B cell (primary cell): ENCODE measurements at regions not wholly inside any gene's neighbourhood (a gene's known extent, or its start where the extent isn't known, plus 50 kb on each side); places are given as distances from the start of the nearest gene placed in this dataset.

ENCODE experiments used
- ATAC-seq: fragments of 200-7000 bp; cut with Tn5 transposase; one replicate; pipeline ENCODE4 v1.10.0; 2021; ENCODE audit warnings: low read depth, mild to moderate bottlenecking, moderate number of reproducible peaks, moderate library complexity
- CTCF ChIA-PET: fragments of 350-600 bp; sonication (Branson Sonifier 250); formaldehyde crosslinking; loops from one replicate; lab custom pipeline; 2021; ENCODE audit warnings: antibody characterized with exemption, inconsistent platforms; lab: Charles Lee
- POLR2A ChIA-PET: fragments of 350-600 bp; sonication (Branson Sonifier 250); formaldehyde crosslinking; loops from one replicate; lab custom pipeline; 2021; ENCODE audit warnings: antibody characterized with exemption; lab: Charles Lee
- DNase-seq: peaks from one replicate; pipeline ENCODE4 v3.0.0; 2013
- H2AFZ ChIP-seq: 2 replicates; pipeline ENCODE4 v1.6.1; 2012; ENCODE audit warnings: mild to moderate bottlenecking, low read depth, low read length; ENCODE audit not compliant: insufficient read depth, poor library complexity, severe bottlenecking
- H3K27ac ChIP-seq, 2 donors: 1 replicate in 1 of 2; 2 replicates in 1 of 2; pipeline ENCODE4 v1.5.1; 2012 to 2013; ENCODE audit warnings: low read length in 2 of 2, mild to moderate bottlenecking in 2 of 2, moderate library complexity in 1 of 2
- H3K27me3 ChIP-seq, 4 experiments: fragments of 200-600 bp in 1 of 4; sonication (generic) in 1 of 4; replicated peaks in 1 of 4; 1 replicate in 2 of 4; 2 replicates in 2 of 4; pipeline versions ENCODE4 v1.6.1 to v1.7.0; 2013 to 2016; ENCODE audit warnings: low read length in 3 of 4, mild to moderate bottlenecking in 2 of 4, mixed read lengths in 1 of 4, moderate library complexity in 1 of 4; ENCODE audit not compliant: insufficient read depth in 4 of 4, control insufficient read depth in 3 of 4; ENCODE audit errors: control extremely low read depth in 1 of 4
- H3K36me3 ChIP-seq, 2 experiments: replicated peaks in 1 of 2; 1 replicate in 1 of 2; 2 replicates in 1 of 2; pipeline versions ENCODE4 v1.6.1 to v1.7.1; 2013; ENCODE audit warnings: low read length in 1 of 2; ENCODE audit not compliant: insufficient read depth in 2 of 2, control insufficient read depth in 1 of 2; ENCODE audit errors: control extremely low read depth in 1 of 2, extremely low read depth in 1 of 2
- H3K4me1 ChIP-seq, 2 donors: fragments of 200-600 bp in 1 of 2; sonication (generic) in 1 of 2; 1 replicate in 1 of 2; 2 replicates in 1 of 2; pipeline versions ENCODE4 v1.5.1 to v1.6.1; 2013 to 2017; ENCODE audit warnings: low read length in 2 of 2; ENCODE audit not compliant: control insufficient read depth in 2 of 2, insufficient read depth in 2 of 2
- H3K4me2 ChIP-seq: replicated peaks from 2 replicates; pipeline ENCODE3; 2012; ENCODE audit warnings: mild to moderate bottlenecking, low read depth, low read length; ENCODE audit not compliant: poor library complexity, severe bottlenecking
- H3K4me3 ChIP-seq, 5 experiments: fragments of 200-600 bp in 1 of 5; sonication (generic) in 1 of 5; 1 replicate in 3 of 5; 2 replicates in 2 of 5; pipeline versions ENCODE4 v1.5.1 to v1.7.0; 2011 to 2016; ENCODE audit warnings: low read length in 4 of 5, mild to moderate bottlenecking in 4 of 5, low read depth in 2 of 5, control low read depth in 1 of 5, moderate library complexity in 1 of 5; ENCODE audit not compliant: insufficient read depth in 1 of 5; ENCODE audit errors: control extremely low read depth in 1 of 5, extremely low read depth in 1 of 5
- H3K79me2 ChIP-seq: fragments of 200-600 bp; sonication (generic); one replicate; pipeline ENCODE4 v1.6.0; 2016; ENCODE audit warnings: low read length; ENCODE audit not compliant: control insufficient read depth, insufficient read depth
- H3K9ac ChIP-seq: fragments of 200-600 bp; sonication (generic); 2 replicates; pipeline ENCODE4 v1.6.1; 2017; ENCODE audit warnings: mild to moderate bottlenecking, low read length, moderate library complexity
- H3K9me3 ChIP-seq, 3 donors: one replicate each; pipeline versions ENCODE4 v1.6.1 to v1.7.1; 2013; ENCODE audit warnings: low read length in 2 of 3; ENCODE audit not compliant: control insufficient read depth in 2 of 3, insufficient read depth in 1 of 3; ENCODE audit errors: control extremely low read depth in 1 of 3
- H4K20me1 ChIP-seq: 2 replicates; pipeline ENCODE4 v1.6.0; 2012; ENCODE audit warnings: mild to moderate bottlenecking, low read length; ENCODE audit not compliant: insufficient read depth, control insufficient read depth, poor library complexity, severe bottlenecking
- H3K27ac Mint-ChIP-seq: one replicate; pipeline ENCODE4 v1.8.0; 2021; ENCODE audit warnings: mixed read lengths
- H3K27me3 Mint-ChIP-seq: one replicate; pipeline ENCODE4 v1.8.0; 2021; ENCODE audit warnings: mixed read lengths
- H3K4me1 Mint-ChIP-seq: one replicate; pipeline ENCODE4 v1.8.0; 2021; ENCODE audit warnings: mixed read lengths
- H3K4me3 Mint-ChIP-seq: one replicate; pipeline ENCODE4 v1.8.0; 2021; ENCODE audit warnings: mixed read lengths
- H3K9me3 Mint-ChIP-seq: one replicate; pipeline ENCODE4 v1.8.0; 2022; ENCODE audit warnings: mixed read lengths; ENCODE audit not compliant: insufficient read depth
- CTCF ChIP-seq: fragments of 200-600 bp; IDR thresholded peaks from one replicate; pipeline ENCODE4 v1.8.0; 2022; ENCODE audit warnings: antibody characterized with exemption, mild to moderate bottlenecking
- EZH2 ChIP-seq: IDR thresholded peaks from 2 replicates; pipeline ENCODE4 v1.6.1; 2012; ENCODE audit warnings: borderline replicate concordance, low read depth, mild to moderate bottlenecking, moderate library complexity, low read length; ENCODE audit not compliant: insufficient read depth, poor library complexity, severe bottlenecking
- WGBS: methylation state at CpG from one replicate; pipeline ENCODE4 v1.1.5; 2013; ENCODE audit warnings: missing lambda C conversion rate; ENCODE audit not compliant: insufficient coverage; 5-methylcytosine and 5-hydroxymethylcytosine counted together
- intact Hi-C: fragments of 100-400 bp; cut with micrococcal nuclease; formaldehyde crosslinking; loops from one replicate; pipeline ENCODE4 v1.10.0; 2022

- Histone ChIP-seq H3K79me2 (no peaks in the 10 kb centered on the region), H3K4me2 (no peak overlapping the region), H3K36me3 (no peaks in the 10 kb centered on the region), H3K4me1 (no peaks in the 10 kb centered on the region), H3K9me3 (no peaks in the 10 kb centered on the region), H3K27ac (no peak overlapping the region), H4K20me1 (no peaks in the 10 kb centered on the region), H3K9ac (no peak overlapping the region), H2AFZ (no peak overlapping the region), H3K4me3 (no peak overlapping the region), H3K27me3 (no peaks in the 10 kb centered on the region)
- intact Hi-C loops, result no loop called here
- no peak for ATAC-seq
- ChIA-PET POLR2A (no interaction called here), CTCF (no interaction called here)
- no peak overlapping the region for H3K27ac Mint-ChIP-seq
- no peak overlapping the region for H3K4me3 Mint-ChIP-seq
- H3K9me3 Mint-ChIP-seq, result no peaks in the 10 kb centered on the region
- no peak for DNase-seq
- TF ChIP-seq CTCF, result no peak
- TF ChIP-seq EZH2, result no peak
- WGBS, result 67% methylated on average over 1 of the region's 4 CpGs
- H3K27me3 Mint-ChIP-seq, result no peaks in the 10 kb centered on the region
- peaks cover 5% of the 10 kb centered on the region for H3K4me1 Mint-ChIP-seq
Measured at GRCh38 chr5:39658866-39659265, 234.1 kb upstream of the DAB2 start.

- no peak overlapping the region for H3K9ac ChIP-seq
- no peaks in the 10 kb centered on the region for H3K36me3 ChIP-seq
- H3K4me3 Mint-ChIP-seq, result no peak overlapping the region
- H3K27ac Mint-ChIP-seq, result no peak overlapping the region
- no peaks in the 10 kb centered on the region for H3K4me1 ChIP-seq
- no peak overlapping the region for H3K4me2 ChIP-seq
- ChIA-PET POLR2A (no interaction called here), CTCF (no interaction called here)
- H3K79me2 ChIP-seq, result no peaks in the 10 kb centered on the region
- H4K20me1 ChIP-seq, result no peaks in the 10 kb centered on the region
- H3K9me3 ChIP-seq, result no peaks in the 10 kb centered on the region
- ATAC-seq (no peak), DNase-seq (no peak)
- WGBS, result no CpG with 5 or more reads among the region's 1 CpG
- H3K27ac ChIP-seq, result no peak overlapping the region
- intact Hi-C loops, result no loop called here
- TF ChIP-seq CTCF (no peak), EZH2 (no peak)
- no peaks in the 10 kb centered on the region for H3K9me3 Mint-ChIP-seq
- H3K27me3 ChIP-seq, result no peaks in the 10 kb centered on the region
- H2AFZ ChIP-seq, result no peak overlapping the region
- no peak overlapping the region for H3K4me3 ChIP-seq
- H3K27me3 Mint-ChIP-seq, result no peaks in the 10 kb centered on the region
- peaks cover 5% of the 10 kb centered on the region for H3K4me1 Mint-ChIP-seq
Measured at GRCh38 chr5:39657943-39658342, 233.2 kb upstream of the DAB2 start.
